VCaP (cell line): ENCODE measurements at regions not wholly inside any gene's neighbourhood (a gene's known extent, or its start where the extent isn't known, plus 50 kb on each side); places are given as distances from the start of the nearest gene placed in this dataset.

Experiments used
- H3K27ac ChIP-seq: fragments of 450-650 bp; 2 replicates; pipeline ENCODE4 v1.5.1; 2017
- TF ChIP-seq, protein P1 (sequence below): fragments of 450-650 bp; conservative IDR thresholded peaks from 2 replicates; pipeline ENCODE4 v1.5.1; 2017; ENCODE audit warnings: mild to moderate bottlenecking, moderate library complexity

- H3K27ac ChIP-seq = no peak overlapping the region
- TF ChIP-seq, protein P1, sequence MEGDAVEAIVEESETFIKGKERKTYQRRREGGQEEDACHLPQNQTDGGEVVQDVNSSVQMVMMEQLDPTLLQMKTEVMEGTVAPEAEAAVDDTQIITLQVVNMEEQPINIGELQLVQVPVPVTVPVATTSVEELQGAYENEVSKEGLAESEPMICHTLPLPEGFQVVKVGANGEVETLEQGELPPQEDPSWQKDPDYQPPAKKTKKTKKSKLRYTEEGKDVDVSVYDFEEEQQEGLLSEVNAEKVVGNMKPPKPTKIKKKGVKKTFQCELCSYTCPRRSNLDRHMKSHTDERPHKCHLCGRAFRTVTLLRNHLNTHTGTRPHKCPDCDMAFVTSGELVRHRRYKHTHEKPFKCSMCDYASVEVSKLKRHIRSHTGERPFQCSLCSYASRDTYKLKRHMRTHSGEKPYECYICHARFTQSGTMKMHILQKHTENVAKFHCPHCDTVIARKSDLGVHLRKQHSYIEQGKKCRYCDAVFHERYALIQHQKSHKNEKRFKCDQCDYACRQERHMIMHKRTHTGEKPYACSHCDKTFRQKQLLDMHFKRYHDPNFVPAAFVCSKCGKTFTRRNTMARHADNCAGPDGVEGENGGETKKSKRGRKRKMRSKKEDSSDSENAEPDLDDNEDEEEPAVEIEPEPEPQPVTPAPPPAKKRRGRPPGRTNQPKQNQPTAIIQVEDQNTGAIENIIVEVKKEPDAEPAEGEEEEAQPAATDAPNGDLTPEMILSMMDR = no peak
Measured at GRCh38 chr16:76970745-76971099, 220.3 kb upstream of the MON1B start.

DNA sequence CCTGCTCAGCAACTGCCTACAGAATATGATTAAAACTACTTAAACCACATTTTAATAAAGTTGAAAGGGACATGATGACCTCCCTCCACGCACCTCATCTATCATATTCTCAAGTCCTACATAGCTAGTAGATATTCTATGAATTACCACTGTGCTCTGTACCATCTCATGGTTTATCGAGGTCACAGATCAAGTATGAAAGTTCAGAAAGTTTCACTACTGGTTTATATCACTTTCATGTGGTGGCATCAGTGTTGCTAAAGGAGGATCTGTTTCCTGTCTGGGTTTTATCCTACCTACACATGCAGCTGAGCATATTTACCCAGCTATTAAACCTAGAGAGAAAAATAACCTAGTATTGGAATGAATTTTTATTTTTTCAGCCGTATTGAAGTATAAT is 214.9 kb upstream of the MON1B start:
- TF ChIP-seq, protein P1 = no peak
- H3K27ac ChIP-seq = no peak overlapping the region

DNA sequence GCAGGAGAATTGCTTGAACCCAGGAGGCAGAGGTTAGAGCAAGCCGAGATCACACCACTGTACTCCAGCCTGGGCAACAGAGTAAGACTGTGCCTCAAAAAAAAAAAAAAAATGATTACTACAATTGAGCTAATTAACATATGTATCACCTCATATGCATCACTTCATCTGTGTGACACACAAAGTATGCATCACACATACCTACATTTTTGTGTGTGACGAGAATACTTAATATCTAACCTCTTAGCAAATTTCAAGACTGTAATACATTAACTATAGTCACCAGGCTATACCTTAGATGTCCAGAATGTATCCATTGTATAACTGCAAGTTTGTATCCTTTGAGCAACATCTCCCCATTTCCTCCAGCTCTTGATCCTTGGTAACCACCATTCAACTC is 214.2 kb upstream of the MON1B start:
- TF ChIP-seq, protein P1 = no peak
- H3K27ac ChIP-seq = no peak overlapping the region

DNA sequence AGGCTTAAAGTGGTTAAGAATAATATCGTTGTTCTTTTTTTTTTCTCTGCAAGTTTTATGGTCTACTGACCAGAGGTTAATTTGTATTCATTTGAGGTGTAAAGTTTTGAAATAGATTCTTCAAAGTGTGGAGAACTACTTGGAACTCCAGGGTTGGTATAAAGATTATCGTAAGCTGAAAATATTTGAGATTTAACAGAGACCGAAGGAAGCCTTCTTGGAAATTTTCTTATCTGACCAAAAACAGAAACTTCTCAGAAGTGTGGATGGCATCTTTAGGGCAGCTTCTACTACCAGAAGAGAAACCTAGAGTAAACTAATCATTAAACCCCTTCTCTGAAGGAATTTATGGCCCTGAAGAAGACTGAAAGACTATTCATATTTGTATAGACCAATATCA is 206.8 kb upstream of the MON1B start:
- H3K27ac ChIP-seq = no peak overlapping the region
- TF ChIP-seq, protein P1 = no peak

- H3K27ac ChIP-seq = no peak overlapping the region
- TF ChIP-seq, protein P1 = no peak
Measured at GRCh38 chr16:76985392-76986045, 205.5 kb upstream of the MON1B start.

DNA sequence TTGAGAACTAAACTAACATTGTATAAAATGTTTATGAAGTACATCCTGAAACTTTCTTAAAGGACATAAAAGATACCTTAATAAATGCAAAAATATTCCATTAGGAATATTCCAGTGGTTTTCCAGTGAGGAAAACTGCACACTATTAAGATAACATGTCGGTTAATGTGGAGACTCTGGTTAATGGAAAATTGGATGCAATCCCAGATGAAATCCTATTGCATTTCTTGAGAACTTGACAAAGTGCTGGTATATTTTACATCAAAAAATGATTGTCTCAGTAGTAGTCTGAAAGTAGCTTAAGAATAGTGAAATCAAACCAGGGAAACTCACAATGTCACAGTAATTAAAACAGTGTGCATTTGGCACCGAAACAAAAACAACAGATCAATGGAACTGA is 202.5 kb upstream of the MON1B start:
- no peak overlapping the region for H3K27ac ChIP-seq
- TF ChIP-seq, protein P1 = no peak

GRCh38 chr16:77002644-77003043 is 188.3 kb upstream of the MON1B start:
- no peak overlapping the region for H3K27ac ChIP-seq
- TF ChIP-seq, protein P1 = no peak
